HEK293T (cell line): ENCODE measurements at regions not wholly inside any gene's neighbourhood (a gene's known extent, or its start where the extent isn't known, plus 50 kb on each side); places are given as distances from the start of the nearest gene placed in this dataset.

Experiments used
- CTCF ChIA-PET: fragments of 350-600 bp; formaldehyde crosslinking; extraction: SDS; loops from one replicate; lab custom pipeline; 2021; ENCODE audit warnings: antibody characterized with exemption, inconsistent platforms; lab: Yijun Ruan, JAX
- POLR2A ChIA-PET: fragments of 350-600 bp; formaldehyde crosslinking; extraction: SDS; loops from one replicate; lab custom pipeline; 2020; ENCODE audit warnings: antibody characterized with exemption, inconsistent platforms; lab: Yijun Ruan, JAX
- DNase-seq: peaks from one replicate; pipeline ENCODE4 v3.0.0; 2012; ENCODE audit warnings: mixed read lengths; ENCODE audit errors: extremely low spot score
- ARNT ChIP-seq: fragments of 450-650 bp; IDR thresholded peaks from 2 replicates; pipeline ENCODE4 v1.6.1; 2017; ENCODE audit warnings: mild to moderate bottlenecking
- BHLHE40 ChIP-seq: fragments of 450-650 bp; IDR thresholded peaks from 2 replicates; pipeline ENCODE4 v1.6.1; 2016; ENCODE audit warnings: mild to moderate bottlenecking, moderate library complexity, borderline replicate concordance
- CTBP1 ChIP-seq: fragments of 450-650 bp; IDR thresholded peaks from 2 replicates; pipeline ENCODE4 v1.6.1; 2016; ENCODE audit warnings: borderline replicate concordance
- ELF4 ChIP-seq: fragments of 450-650 bp; IDR thresholded peaks from 2 replicates; pipeline ENCODE4 v1.6.1; 2017; ENCODE audit warnings: antibody characterized with exemption
- FOXA1 ChIP-seq: fragments of 450-650 bp; IDR thresholded peaks from 2 replicates; pipeline ENCODE4 v1.6.1; 2016; ENCODE audit warnings: mild to moderate bottlenecking
- FOXK2 ChIP-seq: fragments of 450-650 bp; IDR thresholded peaks from 2 replicates; pipeline ENCODE4 v1.6.1; 2016; ENCODE audit warnings: mild to moderate bottlenecking
- FOXM1 ChIP-seq: fragments of 450-650 bp; IDR thresholded peaks from 2 replicates; pipeline ENCODE4 v1.6.1; 2017; ENCODE audit warnings: mild to moderate bottlenecking, borderline replicate concordance
- HDGF ChIP-seq: fragments of 450-650 bp; IDR thresholded peaks from 2 replicates; pipeline ENCODE4 v1.6.1; 2017; ENCODE audit warnings: antibody characterized with exemption, borderline replicate concordance
- L3MBTL2 ChIP-seq: fragments of 450-650 bp; conservative IDR thresholded peaks from 2 replicates; pipeline ENCODE4 v1.6.1; 2016; ENCODE audit warnings: mild to moderate bottlenecking
- LEF1 ChIP-seq: fragments of 450-650 bp; IDR thresholded peaks from 2 replicates; pipeline ENCODE4 v1.6.1; 2017; ENCODE audit warnings: mild to moderate bottlenecking, borderline replicate concordance
- NFRKB ChIP-seq: fragments of 450-650 bp; IDR thresholded peaks from 2 replicates; pipeline ENCODE4 v1.6.1; 2016; ENCODE audit warnings: mild to moderate bottlenecking, moderate library complexity
- PKNOX1 ChIP-seq: fragments of 450-650 bp; IDR thresholded peaks from 2 replicates; pipeline ENCODE4 v1.6.1; 2016
- SP1 ChIP-seq: fragments of 450-650 bp; IDR thresholded peaks from 2 replicates; pipeline ENCODE4 v1.6.1; 2017
- SUZ12 ChIP-seq: fragments of 450-650 bp; IDR thresholded peaks from 2 replicates; pipeline ENCODE4 v1.6.1; 2016; ENCODE audit warnings: mild to moderate bottlenecking
- TARDBP ChIP-seq: fragments of 450-650 bp; IDR thresholded peaks from 2 replicates; pipeline ENCODE4 v1.6.1; 2016
- ZNF384 ChIP-seq: fragments of 450-650 bp; IDR thresholded peaks from 2 replicates; pipeline ENCODE4 v1.6.1; 2016

- CTCF ChIA-PET: no interaction called here
- TF ChIP-seq FOXK2: no peak
- no peak for TF ChIP-seq LEF1
- no peak for TF ChIP-seq BHLHE40
- TF ChIP-seq NFRKB: no peak
- TF ChIP-seq ZNF384: no peak
- no peak for TF ChIP-seq SUZ12
- no peak for TF ChIP-seq CTBP1
- no peak for TF ChIP-seq FOXA1
- no peak for TF ChIP-seq HDGF
- TF ChIP-seq L3MBTL2: no peak
These were observed 296.2 kb downstream of the KBTBD8 start for GRCh38 chr3:67294341-67294740.

GRCh38 chr3:67296039-67296892 lies 298.2 kb downstream of the KBTBD8 start:
- ChIA-PET CTCF (no interaction called here), POLR2A (no interaction called here)
- TF ChIP-seq PKNOX1: no peak
- no peak for DNase-seq

More at GRCh38 chr3:67294341-67294740, 296.2 kb downstream of the KBTBD8 start:
- POLR2A ChIA-PET: no interaction called here
- DNase-seq: no peak

- POLR2A ChIA-PET: no interaction called here
- no peak for DNase-seq
- CTCF ChIA-PET: no interaction called here
- TF ChIP-seq SP1: no peak
- no peak for TF ChIP-seq L3MBTL2
- TF ChIP-seq ARNT: no peak
- TF ChIP-seq FOXA1: no peak
- no peak for TF ChIP-seq FOXM1
- TF ChIP-seq LEF1: no peak
- TF ChIP-seq CTBP1: no peak
- no peak for TF ChIP-seq FOXK2
- TF ChIP-seq HDGF: no peak
- TF ChIP-seq ELF4: no peak
- TF ChIP-seq ZNF384: no peak
- no peak for TF ChIP-seq PKNOX1
- TF ChIP-seq BHLHE40: no peak
These were observed 299.8 kb downstream of the KBTBD8 start for GRCh38 chr3:67297715-67298475.

- CTCF ChIA-PET: no interaction called here
- POLR2A ChIA-PET: no interaction called here
- no peak for TF ChIP-seq CTBP1
- TF ChIP-seq NFRKB: no peak
- TF ChIP-seq ZNF384: no peak
- no peak for TF ChIP-seq FOXA1
- no peak for TF ChIP-seq TARDBP
- TF ChIP-seq FOXM1: no peak
- TF ChIP-seq ARNT: no peak
- TF ChIP-seq LEF1: no peak
- no peak for TF ChIP-seq SUZ12
- TF ChIP-seq HDGF: no peak
- no peak for TF ChIP-seq PKNOX1
- no peak for TF ChIP-seq BHLHE40
- no peak for TF ChIP-seq FOXK2
- TF ChIP-seq L3MBTL2: no peak
- no peak for TF ChIP-seq ELF4
- DNase-seq: no peak
These were observed 303.4 kb downstream of the KBTBD8 start for GRCh38 chr3:67301556-67301955.

- DNase-seq: no peak
- TF ChIP-seq PKNOX1: no peak
- ChIA-PET CTCF (no interaction called here), POLR2A (no interaction called here)
These were observed 304.4 kb downstream of the KBTBD8 start for GRCh38 chr3:67302489-67302888.

- TF ChIP-seq ZNF384: no peak
- no peak for TF ChIP-seq FOXK2
- no peak for TF ChIP-seq FOXM1
- TF ChIP-seq SUZ12: no peak
- TF ChIP-seq FOXA1: no peak
- POLR2A ChIA-PET: no interaction called here
- CTCF ChIA-PET: no interaction called here
- DNase-seq: no peak
These were observed 307.1 kb downstream of the KBTBD8 start for GRCh38 chr3:67305160-67305559.
